ENCODE measurements at regions not wholly inside any gene's neighbourhood (a gene's known extent, or its start where the extent isn't known, plus 50 kb on each side); places are given as distances from the start of the nearest gene placed in this dataset.

DNA sequence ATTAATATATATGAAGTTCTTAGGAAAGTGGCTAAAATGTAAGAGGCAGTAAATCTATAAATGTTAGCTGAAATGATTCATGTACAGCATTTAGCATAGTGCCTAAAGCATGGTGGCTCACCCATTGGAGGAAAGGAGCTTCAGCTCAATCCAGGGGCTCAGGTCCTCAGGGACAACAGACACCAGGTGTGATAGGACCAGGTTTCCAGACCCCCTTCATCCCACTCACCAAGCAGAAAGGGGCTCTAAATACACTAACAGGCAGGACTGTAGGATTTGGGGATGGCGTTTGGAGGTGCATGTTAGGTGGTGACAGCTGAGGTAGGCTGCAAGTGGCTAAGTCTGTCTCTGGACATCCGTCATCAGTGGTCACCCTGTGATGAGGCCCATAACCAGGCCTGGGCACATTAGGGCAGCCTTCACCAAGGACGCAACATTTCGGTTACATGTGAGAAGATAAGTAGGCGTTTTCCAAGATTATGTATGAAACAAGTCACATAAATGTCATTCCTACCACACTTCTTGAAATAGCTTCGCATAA lies 233.1 kb downstream of the C1orf94 start:
- DNase-seq (ENCODE audit: low spot score), result no peak

DNA sequence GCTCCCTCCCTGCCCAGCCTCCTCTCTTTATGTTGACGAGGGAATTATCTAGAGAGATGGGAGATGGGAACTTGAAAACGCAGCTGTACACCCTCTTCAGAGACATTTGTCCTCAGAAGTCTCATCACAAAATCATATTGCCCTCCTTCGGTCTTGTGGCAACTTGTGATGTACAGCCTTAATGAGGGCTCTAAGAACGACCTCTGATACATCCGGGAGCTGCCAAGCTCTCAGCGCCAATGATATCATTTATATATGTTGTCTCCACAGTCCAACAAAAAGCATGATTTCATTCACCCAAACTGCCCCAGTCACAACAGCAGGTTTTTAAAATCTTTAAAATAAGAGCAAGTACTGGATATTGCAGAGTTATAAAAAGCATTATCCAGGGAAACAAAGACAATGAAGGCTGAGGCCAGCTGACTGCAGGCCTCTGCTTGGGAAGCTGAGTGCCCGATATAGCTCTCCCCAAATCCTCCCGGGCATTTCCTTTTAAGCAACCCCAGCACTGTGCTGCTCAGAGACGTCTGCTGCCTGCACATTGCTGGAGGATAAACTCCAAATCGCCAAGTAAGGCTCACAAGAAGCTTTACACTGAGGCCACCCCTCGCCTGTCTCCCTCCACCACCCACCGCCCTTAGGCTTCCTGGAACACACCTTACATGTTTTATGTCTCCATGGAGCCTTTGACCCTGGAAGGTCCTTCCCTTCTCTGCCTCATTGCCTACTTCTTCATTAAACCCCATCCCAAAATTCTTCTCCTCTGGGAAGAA lies 236.1 kb downstream of the C1orf94 start:
- DNase-seq (ENCODE audit: low spot score), result no peak

DNA sequence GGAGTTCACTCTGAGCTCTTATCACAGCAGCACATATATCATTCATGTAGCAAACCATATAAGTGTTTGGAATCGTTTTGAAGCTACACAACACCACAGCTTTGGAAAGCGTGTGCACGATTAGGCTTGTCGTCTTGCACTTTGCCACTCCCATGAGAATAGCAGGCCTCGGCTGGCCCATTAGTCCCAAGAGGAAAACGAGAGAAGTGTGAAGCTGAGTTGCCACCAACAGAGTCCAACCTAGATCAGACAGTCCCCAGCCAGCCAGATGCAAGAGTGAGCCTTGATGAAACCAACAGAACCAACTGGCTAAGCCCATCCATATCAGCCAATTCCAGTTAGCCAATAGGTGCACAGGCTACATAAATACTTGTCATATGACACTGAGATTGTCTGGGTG lies 238.4 kb downstream of the C1orf94 start:
- DNase-seq (ENCODE audit: low spot score), result no peak

DNA sequence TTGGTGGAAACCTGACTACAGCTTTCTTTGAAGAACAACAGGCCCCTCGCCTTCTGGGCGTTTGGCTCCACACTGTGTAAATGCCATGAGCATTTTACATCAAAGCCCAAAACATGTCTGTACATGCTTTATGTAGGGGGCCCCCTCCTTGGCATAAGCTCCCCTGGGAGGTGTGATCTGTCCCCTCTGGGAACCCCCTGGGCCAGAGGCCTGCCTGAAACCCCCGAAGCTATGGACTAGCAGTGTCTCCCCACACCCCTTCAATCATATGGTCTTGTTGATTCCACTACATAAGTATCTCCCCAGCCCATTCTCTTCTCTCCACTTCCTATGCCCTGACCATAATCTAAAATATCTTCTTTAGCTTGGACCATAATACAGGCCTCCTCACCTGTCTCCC lies 241.5 kb downstream of the C1orf94 start:
- DNase-seq (ENCODE audit: low spot score), result no peak

DNA sequence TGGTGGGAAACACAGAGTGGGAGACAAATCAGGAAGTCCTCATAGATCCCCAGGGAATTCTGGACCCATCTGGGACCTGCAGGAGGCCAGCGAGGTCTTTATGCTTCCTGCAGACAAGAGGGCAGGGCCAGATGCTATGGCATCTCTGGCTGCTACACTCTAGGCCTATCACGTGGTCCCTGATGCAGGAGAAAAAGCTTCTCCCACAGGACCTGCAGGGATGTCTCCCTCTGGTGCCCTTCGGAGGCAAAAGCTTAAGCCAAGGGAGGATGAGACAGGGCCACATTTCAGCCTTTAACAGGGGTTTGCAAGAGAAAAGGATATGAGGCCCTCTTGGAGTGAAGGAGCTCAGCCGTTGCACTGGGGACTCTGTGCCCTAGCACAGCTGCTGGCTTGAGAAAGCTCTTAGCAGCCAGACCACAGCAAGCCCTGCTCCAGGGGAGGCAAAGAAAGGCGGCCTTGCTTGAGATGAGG lies 243.0 kb downstream of the C1orf94 start:
- DNase-seq (ENCODE audit: low spot score), result peak; percentile 8

DNA sequence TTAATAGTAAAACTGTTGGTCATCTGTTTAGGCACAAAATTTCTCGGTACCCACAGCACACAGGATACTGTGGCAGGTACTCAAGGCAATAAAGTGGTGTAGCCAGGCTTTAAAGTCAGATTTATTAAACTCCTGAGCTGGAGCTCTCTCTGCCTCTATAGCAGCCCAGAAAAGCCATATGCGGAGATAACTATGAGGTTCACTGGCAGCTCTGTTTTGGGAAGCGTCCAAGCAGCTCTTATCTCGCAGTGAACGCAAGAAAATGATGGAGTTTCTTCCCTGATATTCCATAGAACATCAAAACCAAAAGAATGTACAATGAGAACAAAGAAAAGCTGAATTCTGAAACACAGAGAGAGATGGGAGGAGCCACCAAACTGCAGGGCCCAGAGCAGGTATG lies 248.3 kb downstream of the C1orf94 start:
- no peak for DNase-seq (ENCODE audit: low spot score)

DNA sequence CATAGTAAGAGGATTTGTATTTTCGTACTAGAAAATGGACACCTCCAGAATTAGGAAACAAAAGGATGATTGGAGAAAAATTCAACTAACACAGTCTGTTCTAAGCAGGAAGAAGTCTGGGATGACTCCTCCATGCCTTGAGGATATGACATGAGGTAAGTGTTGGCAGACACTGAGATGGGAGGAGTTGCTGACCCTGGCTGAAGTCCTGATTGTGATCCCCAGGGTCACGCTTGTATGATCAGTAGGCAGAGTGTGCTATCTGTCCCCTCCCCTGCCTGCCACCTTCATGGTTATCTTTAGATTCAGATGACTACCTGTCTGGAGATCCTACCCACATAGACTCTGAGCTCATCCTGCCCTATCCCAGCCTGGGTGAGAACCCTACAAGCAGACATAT lies 249.1 kb downstream of the C1orf94 start:
- no peak for DNase-seq (ENCODE audit: low spot score)

DNA sequence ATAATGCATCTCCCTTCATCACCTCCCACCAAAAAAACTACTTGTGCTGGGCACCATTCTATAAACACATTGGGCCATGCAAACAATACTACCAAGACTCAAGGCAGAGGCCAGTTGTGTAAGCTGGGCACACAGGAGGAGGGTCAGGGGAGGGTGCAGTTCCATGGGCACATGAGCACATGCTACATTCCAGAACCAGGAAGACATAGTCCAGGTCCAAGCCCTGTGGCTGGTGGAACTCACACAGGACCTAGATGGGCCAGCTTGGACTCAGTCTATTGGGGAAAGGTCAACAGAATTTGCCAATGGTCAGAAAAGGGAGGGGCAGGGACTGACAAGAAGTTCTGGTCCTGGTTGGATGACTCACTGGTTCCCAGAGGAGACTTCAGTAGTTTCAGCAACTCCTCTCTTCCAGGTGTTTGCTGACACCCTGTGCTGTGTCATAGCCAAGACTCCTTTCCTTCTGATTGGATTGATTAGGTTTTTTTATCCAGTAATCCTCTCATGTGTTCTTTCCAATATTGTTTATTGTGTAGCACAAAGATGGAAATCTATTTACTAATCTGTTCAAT lies 249.7 kb downstream of the C1orf94 start:
- DNase-seq (ENCODE audit: low spot score), result no peak

DNA sequence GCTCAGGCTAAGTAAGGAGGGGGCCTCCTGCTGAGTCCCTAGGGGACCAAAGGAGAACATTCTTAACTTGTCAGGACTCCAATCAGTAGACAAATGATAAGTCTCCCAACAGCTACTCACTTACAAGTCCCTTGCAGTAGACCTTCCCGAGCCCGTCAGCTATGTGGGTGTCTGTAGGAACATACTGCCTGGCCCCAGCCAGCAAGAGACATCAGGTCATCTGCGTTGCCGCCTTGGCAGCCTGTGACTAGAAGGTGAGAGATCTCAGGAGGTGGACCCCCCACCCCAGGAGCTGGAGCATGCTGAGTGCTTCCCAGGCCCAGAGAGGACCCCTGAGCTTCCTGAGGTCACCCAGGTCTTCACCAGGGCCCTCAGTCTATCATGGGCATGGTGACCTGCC lies 250.5 kb downstream of the C1orf94 start:
- no peak for DNase-seq (ENCODE audit: low spot score)

DNA sequence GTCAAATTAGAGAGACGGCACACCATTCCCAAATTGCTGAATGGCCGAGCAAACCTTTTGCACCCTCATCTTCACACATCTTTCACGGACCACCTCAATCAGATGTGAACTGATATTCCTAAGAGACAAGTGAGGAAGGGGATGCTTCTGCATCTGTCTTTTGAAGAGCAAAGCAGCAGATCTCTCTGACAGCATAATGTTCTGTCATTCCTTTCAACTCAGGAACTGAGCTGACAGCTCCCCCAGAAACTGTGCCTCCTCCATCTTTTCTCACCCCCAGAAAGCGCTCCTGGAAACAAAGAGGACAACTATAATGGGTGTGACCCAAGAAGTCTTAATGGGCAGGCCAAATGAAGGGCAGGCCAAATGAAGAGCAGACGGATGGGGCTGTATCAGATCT lies 256.4 kb downstream of the C1orf94 start:
- no peak for DNase-seq (ENCODE audit: low spot score)

DNA sequence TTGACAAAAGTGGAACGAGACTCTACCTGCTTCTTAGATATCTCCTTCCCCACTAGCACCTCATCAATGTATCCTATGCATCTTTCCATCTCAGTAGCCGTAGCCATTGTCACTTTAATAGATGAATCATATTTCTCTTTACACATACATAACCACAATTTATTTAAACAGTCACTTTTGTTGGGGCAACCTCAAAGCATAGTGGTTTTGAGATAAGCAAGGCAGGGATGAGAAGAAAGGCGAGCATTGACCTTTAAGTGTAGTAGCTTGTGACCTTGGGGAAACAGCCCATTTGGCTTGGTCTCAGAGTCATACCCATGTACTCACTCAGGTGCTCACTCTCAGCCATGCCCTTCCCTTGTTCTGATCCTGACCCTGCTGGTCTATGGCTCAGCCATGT lies 260.1 kb downstream of the C1orf94 start:
- no peak for DNase-seq (ENCODE audit: low spot score)

DNA sequence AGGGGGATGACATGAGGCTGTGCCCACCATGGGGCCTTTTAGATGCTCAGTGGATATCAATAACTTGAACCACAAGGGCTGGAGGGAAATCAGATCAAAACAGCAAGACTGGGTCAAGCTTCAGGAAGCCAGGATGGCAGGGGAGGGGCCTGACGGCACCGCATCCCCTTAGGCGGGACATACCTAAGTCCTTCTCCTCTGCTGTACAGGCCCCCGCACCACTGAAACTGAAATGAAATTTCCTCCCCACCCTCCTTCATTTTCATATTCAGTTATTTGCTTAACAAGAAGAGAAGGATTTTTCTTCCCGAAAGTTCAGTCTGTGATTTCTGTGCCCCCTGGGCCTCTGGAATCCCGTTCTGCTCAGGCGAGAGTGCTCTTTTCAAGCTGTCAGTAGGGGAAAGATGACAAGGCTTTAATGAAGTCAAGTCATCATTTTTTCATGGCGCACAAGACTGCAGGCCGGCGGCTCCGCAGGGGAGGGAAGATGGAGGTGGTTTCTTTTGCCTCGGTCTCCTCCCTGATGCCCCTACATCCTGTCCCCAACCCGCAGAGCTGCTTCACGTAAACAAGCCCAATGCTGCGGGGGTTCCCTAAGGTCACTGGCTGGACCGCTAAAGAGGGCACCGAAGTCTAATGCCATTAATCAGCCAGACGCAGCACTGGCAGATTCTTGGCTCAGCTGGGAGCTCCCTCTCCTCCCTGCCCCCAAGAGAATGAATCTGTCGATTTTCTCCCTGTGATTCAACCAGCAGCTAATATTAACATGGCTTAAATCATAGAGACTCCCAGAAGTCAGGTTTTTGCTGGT lies 264.8 kb downstream of the C1orf94 start:
- DNase-seq (ENCODE audit: low spot score), result no peak

DNA sequence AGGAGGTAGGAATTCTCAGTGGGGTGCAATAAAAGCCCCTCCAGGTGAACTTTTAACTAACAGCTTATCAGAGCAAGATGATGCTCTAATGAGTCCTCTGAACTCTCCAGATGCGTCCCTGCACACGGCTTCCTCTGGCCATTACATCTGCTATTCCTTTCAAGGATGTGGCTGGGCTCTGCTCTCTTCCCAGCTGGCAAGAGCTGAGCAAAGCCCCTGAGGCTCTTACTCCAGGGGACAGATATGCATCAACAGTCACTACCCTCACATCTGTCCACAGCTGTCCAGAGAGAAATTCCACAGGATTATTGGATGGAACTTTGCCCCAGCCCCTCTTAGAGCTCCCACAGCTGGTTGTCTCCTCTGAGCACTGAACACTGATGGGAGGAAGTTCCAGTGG lies 267.8 kb downstream of the C1orf94 start:
- DNase-seq (ENCODE audit: low spot score), result no peak

DNA sequence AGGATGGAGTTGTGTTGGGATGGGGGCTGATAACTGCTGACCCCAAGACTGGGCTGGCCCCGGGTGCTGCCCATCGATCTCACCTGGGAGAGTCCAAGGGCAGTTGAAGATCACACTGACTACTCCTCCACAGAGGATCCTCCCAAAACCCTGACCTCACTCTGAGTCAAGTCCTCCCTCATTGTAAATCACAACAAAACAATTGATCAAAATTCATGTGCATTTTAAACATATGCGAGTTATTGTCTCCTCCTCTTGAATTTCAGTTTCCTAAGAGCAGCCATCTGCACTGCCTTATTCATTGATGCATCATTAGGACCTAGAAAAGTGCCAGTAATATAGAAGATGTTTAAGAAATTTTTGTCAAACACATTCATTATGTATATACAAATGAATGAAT lies 273.6 kb downstream of the C1orf94 start:
- no peak for DNase-seq (ENCODE audit: low spot score)

DNA sequence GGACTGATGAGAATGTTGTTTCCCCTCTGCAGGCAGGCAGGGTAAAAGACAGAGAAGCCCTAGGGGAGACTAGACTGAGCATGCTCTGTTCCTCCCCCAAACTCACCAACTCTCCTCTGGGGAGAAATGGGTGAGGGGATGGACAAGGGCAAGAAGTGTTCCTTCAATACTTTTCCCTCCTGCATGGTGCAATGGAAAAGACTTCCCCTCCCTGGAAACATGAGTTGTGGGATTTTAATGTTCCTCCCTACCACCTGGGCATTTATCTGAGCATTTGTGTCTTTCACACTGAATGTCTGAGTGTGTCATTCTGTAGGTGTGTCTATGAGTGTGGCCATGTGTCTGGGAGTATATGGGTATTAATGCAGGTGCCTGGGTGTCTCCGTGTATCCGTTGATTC lies 275.7 kb downstream of the C1orf94 start:
- no peak for DNase-seq (ENCODE audit: low spot score)

DNA sequence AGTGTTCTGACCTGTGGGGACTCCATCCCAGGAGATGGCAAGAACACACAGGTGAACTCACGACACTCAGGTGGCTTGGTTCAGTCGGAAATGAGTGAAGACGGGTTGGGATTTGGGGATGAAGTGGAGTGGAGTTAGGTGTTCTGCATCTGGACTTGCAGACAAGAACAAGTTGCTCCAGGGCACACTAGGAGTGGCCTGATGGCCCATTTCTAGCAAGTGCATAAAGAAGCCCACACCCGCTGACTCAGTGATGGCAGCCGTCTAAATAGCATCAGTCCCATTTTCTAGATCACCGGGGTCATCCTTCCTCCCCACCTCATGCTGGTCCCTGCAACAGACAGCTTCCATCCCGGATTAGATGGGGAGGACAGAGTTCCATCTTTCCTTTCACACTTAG lies 278.4 kb downstream of the C1orf94 start:
- DNase-seq (ENCODE audit: low spot score), result no peak

DNA sequence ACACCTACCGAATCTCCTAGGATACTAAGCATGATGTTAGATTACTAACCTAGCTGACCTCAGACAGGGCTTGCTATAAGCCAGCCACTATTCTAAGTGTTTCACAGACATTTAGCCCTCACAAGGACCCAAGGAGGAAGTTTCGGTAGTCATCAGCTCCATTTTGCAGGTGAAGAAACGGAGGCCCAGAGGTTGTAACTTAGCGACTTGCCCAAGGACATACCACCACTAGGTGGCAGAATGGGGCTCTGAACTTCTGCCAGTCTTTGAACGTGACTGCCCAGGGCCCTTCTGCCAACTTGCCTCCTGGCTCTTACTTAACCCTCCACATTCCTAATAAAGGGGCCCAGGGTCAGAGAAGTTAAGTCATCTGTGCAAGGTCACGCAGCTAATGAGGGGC lies 283.5 kb downstream of the C1orf94 start:
- peak; percentile 7 for DNase-seq (ENCODE audit: low spot score)

DNA sequence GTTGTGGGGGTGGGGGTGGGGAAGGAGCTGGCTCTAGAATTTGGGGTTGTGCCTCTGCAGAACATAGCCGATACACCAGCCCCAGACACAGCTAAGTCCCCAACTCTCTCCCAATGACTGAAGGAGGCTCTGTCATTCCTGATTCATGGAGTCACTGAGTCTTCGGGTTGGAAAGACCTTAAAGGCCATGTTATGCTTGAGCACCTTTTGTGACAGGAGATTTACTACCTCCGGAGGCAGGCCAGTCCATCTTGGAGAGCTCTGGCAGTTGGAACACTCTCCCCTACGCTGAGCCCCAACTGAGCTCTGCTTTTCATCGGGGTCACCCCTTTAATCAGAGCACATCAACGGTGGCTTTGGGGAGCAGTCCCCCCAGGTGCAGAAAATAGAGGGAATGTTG lies 284.4 kb upstream of the GJB5 start:
- no peak for DNase-seq (ENCODE audit: low spot score)

DNA sequence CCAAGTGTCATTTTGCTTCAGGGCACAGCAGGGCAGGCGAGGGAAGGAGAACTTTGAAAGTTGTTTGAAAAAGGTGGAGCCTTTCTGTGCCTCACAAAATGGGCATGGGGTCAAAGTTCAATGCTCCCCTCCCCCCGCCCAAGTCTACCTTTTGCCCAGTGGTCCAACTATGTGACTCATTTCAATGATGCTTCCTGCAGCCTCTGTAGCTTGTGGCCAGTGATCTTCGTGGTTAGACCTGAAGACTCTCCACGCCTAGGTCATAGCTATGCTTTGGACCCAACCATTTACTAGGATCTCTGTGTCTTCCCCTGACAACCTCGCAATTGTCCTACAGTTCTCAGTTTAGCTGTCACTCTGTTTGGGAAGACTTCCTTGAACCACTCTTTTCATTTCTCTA lies 280.3 kb upstream of the GJB5 start:
- DNase-seq (ENCODE audit: low spot score), result no peak

DNA sequence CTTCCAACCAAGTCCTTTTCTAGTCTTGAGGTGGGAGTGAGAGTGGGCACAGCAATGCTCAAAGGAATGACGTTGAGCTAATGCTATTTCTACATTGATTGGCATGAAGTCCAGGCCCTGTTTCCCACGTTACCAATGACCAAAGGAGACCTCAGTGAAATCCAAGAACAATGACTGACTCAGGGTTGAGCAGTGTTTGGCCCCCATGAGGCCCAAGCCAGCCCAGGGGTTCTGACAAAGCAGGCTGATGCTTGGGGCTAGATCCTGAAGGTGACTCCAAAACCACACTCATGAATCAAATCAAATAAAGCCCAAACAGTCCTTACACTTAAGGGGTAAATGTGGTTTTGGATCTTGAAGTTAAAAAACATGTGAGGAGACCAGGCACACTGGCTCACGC lies 278.5 kb upstream of the GJB5 start:
- DNase-seq (ENCODE audit: low spot score), result no peak

DNA sequence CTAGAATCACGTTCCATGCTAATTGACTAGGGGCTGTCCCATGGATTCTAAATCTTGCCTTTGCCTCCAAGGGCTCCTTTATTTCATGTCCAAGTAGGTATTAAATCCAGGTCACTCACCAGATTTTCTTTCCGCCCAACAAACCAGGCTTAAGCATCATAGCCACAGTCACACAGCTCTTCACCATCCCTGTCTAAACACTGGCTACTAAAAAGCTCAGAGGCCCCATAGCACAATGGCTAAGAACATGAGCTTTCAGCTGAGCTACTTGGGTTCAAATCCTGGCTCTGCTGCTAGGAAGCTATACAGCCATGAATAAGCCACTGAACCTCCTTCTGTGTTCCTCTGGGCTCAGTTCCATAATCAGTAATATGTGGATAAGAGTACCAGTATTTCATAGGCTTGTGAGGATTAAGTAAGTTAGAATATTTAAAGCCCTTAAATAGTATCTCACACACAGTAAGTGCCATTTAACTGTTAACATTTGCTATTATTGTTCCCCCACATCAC lies 277.2 kb upstream of the GJB5 start:
- DNase-seq (ENCODE audit: low spot score), result no peak

DNA sequence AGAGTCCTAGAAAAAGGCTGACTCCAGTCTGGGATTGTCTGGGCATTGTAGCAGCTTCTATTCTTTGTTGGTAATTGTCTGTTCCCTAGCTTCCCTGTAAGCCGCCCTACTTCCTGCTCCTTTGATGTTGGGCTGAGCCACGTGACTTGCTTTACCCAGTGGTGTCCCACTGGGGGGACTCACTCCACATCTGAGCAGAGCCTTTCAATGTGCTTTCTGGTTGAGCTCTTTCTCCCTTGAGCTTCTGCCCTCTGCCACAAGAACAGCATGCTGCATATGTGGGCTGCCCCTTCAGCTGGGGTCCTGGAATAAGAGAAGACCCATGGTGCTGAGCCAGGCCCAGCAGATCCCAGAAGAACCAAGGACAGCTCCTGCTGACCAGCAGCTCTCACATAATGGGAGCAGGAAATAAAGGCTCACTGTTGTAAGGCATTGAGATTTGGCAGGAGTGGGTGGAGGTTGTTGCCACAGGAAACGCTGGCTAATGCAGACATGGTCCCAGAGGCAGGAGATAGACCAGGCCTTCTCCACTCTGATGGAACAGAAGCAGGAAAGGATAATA lies 276.3 kb upstream of the GJB5 start:
- DNase-seq (ENCODE audit: low spot score), result peak; percentile 4
